HEK293 (cell line): ENCODE measurements at regions not wholly inside any gene's neighbourhood (a gene's known extent, or its start where the extent isn't known, plus 50 kb on each side); places are given as distances from the start of the nearest gene placed in this dataset.

Experiments
- CTCF ChIA-PET: fragments of 350-600 bp; formaldehyde crosslinking; extraction: SDS; loops from one replicate; lab custom pipeline; 2021; ENCODE audit warnings: antibody characterized with exemption; lab: Yijun Ruan, JAX
- POLR2A ChIA-PET: fragments of 300-600 bp; formaldehyde crosslinking; extraction: SDS; loops from one replicate; lab custom pipeline; 2020; ENCODE audit warnings: antibody characterized with exemption, inconsistent platforms; lab: Yijun Ruan, JAX
- H3K27ac ChIP-seq: fragments of 200-500 bp; sonication (Bioruptor generic); 2 replicates; pipeline ENCODE4 v1.5.1; 2014; ENCODE audit warnings: low read depth, low read length, control low read depth, inconsistent platforms; ENCODE audit errors: extremely low read depth
- H3K36me3 ChIP-seq, 2 experiments: fragments of 200-500 bp in 1 of 2; sonication (Bioruptor generic) in 1 of 2; 1 replicate in 1 of 2; 2 replicates in 1 of 2; pipeline ENCODE4 v1.5.1; 2014 to 2017; ENCODE audit warnings: inconsistent platforms in 2 of 2, low read length in 2 of 2; ENCODE audit not compliant: control insufficient read depth in 2 of 2, insufficient read depth in 1 of 2
- H3K4me1 ChIP-seq: fragments of 200-500 bp; sonication (Bioruptor generic); 2 replicates; pipeline ENCODE4 v1.5.1; 2014; ENCODE audit warnings: mild to moderate bottlenecking, low read length, inconsistent platforms; ENCODE audit not compliant: control insufficient read depth, insufficient read depth
- H3K4me3 ChIP-seq: 2 replicates; pipeline ENCODE4 v1.5.1; 2011; ENCODE audit warnings: low read depth, mild to moderate bottlenecking, control low read depth, low read length, moderate library complexity
- H3K9me3 ChIP-seq: fragments of 200-500 bp; sonication (Bioruptor generic); 2 replicates; pipeline ENCODE4 v1.5.1; 2014; ENCODE audit warnings: low read depth, low read length, inconsistent platforms; ENCODE audit not compliant: control insufficient read depth, insufficient read depth
- EGR2 ChIP-seq: fragments of 450-650 bp; formaldehyde crosslinking; IDR thresholded peaks from 2 replicates; pipeline ENCODE4 v1.5.1; 2016; ENCODE audit warnings: low read depth, missing biosample characterization, missing genetic modification characterization
- FEZF1 ChIP-seq: fragments of 450-650 bp; formaldehyde crosslinking; IDR thresholded peaks from 2 replicates; pipeline ENCODE4 v1.5.1; 2016; ENCODE audit warnings: missing biosample characterization, missing genetic modification characterization
- SALL2 ChIP-seq: fragments of 450-650 bp; formaldehyde crosslinking; IDR thresholded peaks from 2 replicates; pipeline ENCODE4 v1.5.0; 2017; ENCODE audit warnings: missing biosample characterization, mild to moderate bottlenecking, missing genetic modification characterization, borderline replicate concordance
- SP2 ChIP-seq: fragments of 450-650 bp; formaldehyde crosslinking; IDR thresholded peaks from 2 replicates; pipeline ENCODE4 v1.5.1; 2016; ENCODE audit warnings: missing biosample characterization, missing genetic modification characterization
- SP3 ChIP-seq: fragments of 450-650 bp; formaldehyde crosslinking; IDR thresholded peaks from 2 replicates; pipeline ENCODE4 v1.5.1; 2016; ENCODE audit warnings: missing biosample characterization, missing genetic modification characterization
- ZFP41 ChIP-seq: fragments of 450-650 bp; formaldehyde crosslinking; IDR thresholded peaks from 2 replicates; pipeline ENCODE4 v1.5.1; 2016; ENCODE audit warnings: missing biosample characterization, missing genetic modification characterization, borderline replicate concordance
- ZNF112 ChIP-seq: fragments of 450-650 bp; formaldehyde crosslinking; IDR thresholded peaks from 2 replicates; pipeline ENCODE4 v1.5.0; 2017; ENCODE audit warnings: missing biosample characterization, missing genetic modification characterization
- ZNF140 ChIP-seq: fragments of 450-650 bp; formaldehyde crosslinking; IDR thresholded peaks from 2 replicates; pipeline ENCODE4 v1.5.1; 2016; ENCODE audit warnings: missing biosample characterization, missing genetic modification characterization
- ZNF175 ChIP-seq: fragments of 450-650 bp; formaldehyde crosslinking; IDR thresholded peaks from 2 replicates; pipeline ENCODE4 v1.5.1; 2016; ENCODE audit warnings: missing biosample characterization, missing genetic modification characterization
- ZNF350 ChIP-seq: fragments of 450-650 bp; formaldehyde crosslinking; IDR thresholded peaks from 2 replicates; pipeline ENCODE4 v1.5.0; 2017; ENCODE audit warnings: missing biosample characterization, mild to moderate bottlenecking, missing genetic modification characterization
- ZNF354C ChIP-seq: fragments of 450-650 bp; formaldehyde crosslinking; IDR thresholded peaks from 2 replicates; pipeline ENCODE4 v1.5.1; 2016; ENCODE audit warnings: missing biosample characterization, missing genetic modification characterization, low read depth, borderline replicate concordance
- ZNF501 ChIP-seq: fragments of 450-650 bp; formaldehyde crosslinking; IDR thresholded peaks from 2 replicates; pipeline ENCODE4 v1.5.1; 2016; ENCODE audit warnings: missing biosample characterization, missing genetic modification characterization
- ZNF548 ChIP-seq: fragments of 450-650 bp; formaldehyde crosslinking; IDR thresholded peaks from 2 replicates; pipeline ENCODE4 v1.5.1; 2016; ENCODE audit warnings: missing biosample characterization, missing genetic modification characterization
- ZNF571 ChIP-seq: fragments of 450-650 bp; formaldehyde crosslinking; IDR thresholded peaks from 2 replicates; pipeline ENCODE4 v1.5.0; 2017; ENCODE audit warnings: missing biosample characterization, missing genetic modification characterization
- ZNF610 ChIP-seq: fragments of 450-650 bp; formaldehyde crosslinking; IDR thresholded peaks from 2 replicates; pipeline ENCODE4 v1.5.1; 2016; ENCODE audit warnings: missing biosample characterization, missing genetic modification characterization, borderline replicate concordance
- ZNF658 ChIP-seq: fragments of 450-650 bp; formaldehyde crosslinking; IDR thresholded peaks from 2 replicates; pipeline ENCODE4; 2016; ENCODE audit warnings: missing biosample characterization, missing genetic modification characterization
- ZNF76 ChIP-seq: fragments of 450-650 bp; formaldehyde crosslinking; IDR thresholded peaks from 2 replicates; pipeline ENCODE4; 2016; ENCODE audit warnings: low read depth, missing biosample characterization, missing genetic modification characterization, borderline replicate concordance
- TF ChIP-seq, protein P1 (sequence below): fragments of 450-650 bp; formaldehyde crosslinking; IDR thresholded peaks from 2 replicates; pipeline ENCODE4 v1.5.1; 2016; ENCODE audit warnings: missing biosample characterization, missing genetic modification characterization
- TF ChIP-seq, protein P2 (sequence below): fragments of 450-650 bp; formaldehyde crosslinking; IDR thresholded peaks from 2 replicates; pipeline ENCODE4 v1.5.1; 2016; ENCODE audit warnings: missing biosample characterization, missing genetic modification characterization, low read depth
- TF ChIP-seq, protein P3 (sequence below): fragments of 450-650 bp; IDR thresholded peaks from 2 replicates; pipeline ENCODE4 v1.5.1; 2018; ENCODE audit warnings: missing biosample characterization, mild to moderate bottlenecking, missing genetic modification characterization
- TF ChIP-seq, protein P4 (sequence below): fragments of 450-650 bp; formaldehyde crosslinking; IDR thresholded peaks from 2 replicates; pipeline ENCODE4 v1.5.1; 2016; ENCODE audit warnings: missing biosample characterization, missing genetic modification characterization
- TF ChIP-seq, protein P5 (sequence below): fragments of 450-650 bp; formaldehyde crosslinking; conservative IDR thresholded peaks from 2 replicates; pipeline ENCODE4 v1.5.1; 2016; ENCODE audit warnings: low read depth, missing biosample characterization, missing genetic modification characterization

DNA sequence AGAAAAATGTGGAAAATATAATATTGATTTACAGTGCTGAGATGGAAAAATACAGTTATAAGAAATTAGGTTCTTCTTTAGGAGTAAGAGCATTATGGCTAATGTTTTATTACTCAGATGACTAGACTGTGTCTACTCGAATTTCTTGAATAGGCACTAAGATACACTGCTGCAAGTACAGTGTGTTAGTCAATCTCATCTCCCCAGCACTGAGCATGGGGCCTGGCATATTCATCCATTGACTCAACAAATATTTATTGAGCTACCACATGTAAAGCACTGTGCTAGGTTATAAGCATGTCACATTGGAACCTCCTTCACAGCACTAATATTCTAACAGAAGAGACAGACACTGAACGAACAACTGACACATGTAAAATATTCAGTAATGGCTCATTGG, 242.5 kb upstream of the GPC6 start:
- TF ChIP-seq FEZF1 (tag by site-specific recombination) (no peak), SP2 (tag by site-specific recombination) (no peak), ZNF76 (no peak), ZNF175 (tag by site-specific recombination) (no peak), ZNF140 (tag by site-specific recombination) (no peak)
- TF ChIP-seq, protein P1, sequence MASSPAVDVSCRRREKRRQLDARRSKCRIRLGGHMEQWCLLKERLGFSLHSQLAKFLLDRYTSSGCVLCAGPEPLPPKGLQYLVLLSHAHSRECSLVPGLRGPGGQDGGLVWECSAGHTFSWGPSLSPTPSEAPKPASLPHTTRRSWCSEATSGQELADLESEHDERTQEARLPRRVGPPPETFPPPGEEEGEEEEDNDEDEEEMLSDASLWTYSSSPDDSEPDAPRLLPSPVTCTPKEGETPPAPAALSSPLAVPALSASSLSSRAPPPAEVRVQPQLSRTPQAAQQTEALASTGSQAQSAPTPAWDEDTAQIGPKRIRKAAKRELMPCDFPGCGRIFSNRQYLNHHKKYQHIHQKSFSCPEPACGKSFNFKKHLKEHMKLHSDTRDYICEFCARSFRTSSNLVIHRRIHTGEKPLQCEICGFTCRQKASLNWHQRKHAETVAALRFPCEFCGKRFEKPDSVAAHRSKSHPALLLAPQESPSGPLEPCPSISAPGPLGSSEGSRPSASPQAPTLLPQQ (tag by site-specific recombination), result no peak
- TF ChIP-seq, protein P2, sequence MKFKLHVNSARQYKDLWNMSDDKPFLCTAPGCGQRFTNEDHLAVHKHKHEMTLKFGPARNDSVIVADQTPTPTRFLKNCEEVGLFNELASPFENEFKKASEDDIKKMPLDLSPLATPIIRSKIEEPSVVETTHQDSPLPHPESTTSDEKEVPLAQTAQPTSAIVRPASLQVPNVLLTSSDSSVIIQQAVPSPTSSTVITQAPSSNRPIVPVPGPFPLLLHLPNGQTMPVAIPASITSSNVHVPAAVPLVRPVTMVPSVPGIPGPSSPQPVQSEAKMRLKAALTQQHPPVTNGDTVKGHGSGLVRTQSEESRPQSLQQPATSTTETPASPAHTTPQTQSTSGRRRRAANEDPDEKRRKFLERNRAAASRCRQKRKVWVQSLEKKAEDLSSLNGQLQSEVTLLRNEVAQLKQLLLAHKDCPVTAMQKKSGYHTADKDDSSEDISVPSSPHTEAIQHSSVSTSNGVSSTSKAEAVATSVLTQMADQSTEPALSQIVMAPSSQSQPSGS (tag by site-specific recombination), result no peak
- POLR2A ChIA-PET, result no interaction called here
- Histone ChIP-seq H3K36me3 (no peaks in the 10 kb centered on the region), H3K9me3 (no peaks in the 10 kb centered on the region), H3K4me3 (no peak overlapping the region), H3K27ac (no peak overlapping the region), H3K4me1 (no peaks in the 10 kb centered on the region)
- CTCF ChIA-PET, result no interaction called here

DNA sequence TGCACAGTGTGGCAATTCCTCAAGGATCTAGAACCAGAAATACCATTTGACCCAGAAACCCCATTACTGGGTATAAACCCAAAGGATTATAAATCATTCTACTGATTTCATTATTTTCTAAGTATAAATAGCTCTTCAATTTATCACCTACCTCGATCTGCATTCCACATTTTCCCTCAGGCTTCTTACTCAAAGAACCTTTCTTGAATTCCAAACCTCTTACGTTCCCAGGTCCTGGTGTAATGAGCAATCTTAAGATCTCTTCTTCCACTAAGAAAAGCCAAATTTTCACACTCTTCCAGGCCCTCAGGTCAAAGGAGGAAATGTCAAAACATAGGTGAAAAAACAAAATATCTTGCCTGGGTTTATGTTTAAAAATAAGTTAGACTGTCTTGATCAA, 237.3 kb upstream of the GPC6 start:
- Histone ChIP-seq H3K4me3 (no peak overlapping the region), H3K9me3 (no peaks in the 10 kb centered on the region), H3K27ac (no peak overlapping the region), H3K36me3 (no peaks in the 10 kb centered on the region), H3K4me1 (no peaks in the 10 kb centered on the region)
- ChIA-PET CTCF (interaction anchor here (0.6 kb wide), 1 partner anchor 72 kb away, joined by 3 read pairs; no protein-coding TSS in a partner anchor), POLR2A (no interaction called here)
- TF ChIP-seq ZFP41 (tag by site-specific recombination) (no peak), ZNF571 (no peak), ZNF610 (no peak)
- TF ChIP-seq, protein P3, sequence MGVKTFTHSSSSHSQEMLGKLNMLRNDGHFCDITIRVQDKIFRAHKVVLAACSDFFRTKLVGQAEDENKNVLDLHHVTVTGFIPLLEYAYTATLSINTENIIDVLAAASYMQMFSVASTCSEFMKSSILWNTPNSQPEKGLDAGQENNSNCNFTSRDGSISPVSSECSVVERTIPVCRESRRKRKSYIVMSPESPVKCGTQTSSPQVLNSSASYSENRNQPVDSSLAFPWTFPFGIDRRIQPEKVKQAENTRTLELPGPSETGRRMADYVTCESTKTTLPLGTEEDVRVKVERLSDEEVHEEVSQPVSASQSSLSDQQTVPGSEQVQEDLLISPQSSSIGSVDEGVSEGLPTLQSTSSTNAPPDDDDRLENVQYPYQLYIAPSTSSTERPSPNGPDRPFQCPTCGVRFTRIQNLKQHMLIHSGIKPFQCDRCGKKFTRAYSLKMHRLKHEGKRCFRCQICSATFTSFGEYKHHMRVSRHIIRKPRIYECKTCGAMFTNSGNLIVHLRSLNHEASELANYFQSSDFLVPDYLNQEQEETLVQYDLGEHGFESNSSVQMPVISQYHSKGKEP (tag by site-specific recombination), result no peak
- TF ChIP-seq, protein P4, sequence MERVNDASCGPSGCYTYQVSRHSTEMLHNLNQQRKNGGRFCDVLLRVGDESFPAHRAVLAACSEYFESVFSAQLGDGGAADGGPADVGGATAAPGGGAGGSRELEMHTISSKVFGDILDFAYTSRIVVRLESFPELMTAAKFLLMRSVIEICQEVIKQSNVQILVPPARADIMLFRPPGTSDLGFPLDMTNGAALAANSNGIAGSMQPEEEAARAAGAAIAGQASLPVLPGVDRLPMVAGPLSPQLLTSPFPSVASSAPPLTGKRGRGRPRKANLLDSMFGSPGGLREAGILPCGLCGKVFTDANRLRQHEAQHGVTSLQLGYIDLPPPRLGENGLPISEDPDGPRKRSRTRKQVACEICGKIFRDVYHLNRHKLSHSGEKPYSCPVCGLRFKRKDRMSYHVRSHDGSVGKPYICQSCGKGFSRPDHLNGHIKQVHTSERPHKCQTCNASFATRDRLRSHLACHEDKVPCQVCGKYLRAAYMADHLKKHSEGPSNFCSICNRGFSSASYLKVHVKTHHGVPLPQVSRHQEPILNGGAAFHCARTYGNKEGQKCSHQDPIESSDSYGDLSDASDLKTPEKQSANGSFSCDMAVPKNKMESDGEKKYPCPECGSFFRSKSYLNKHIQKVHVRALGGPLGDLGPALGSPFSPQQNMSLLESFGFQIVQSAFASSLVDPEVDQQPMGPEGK, result no peak
- TF ChIP-seq, all 188 proteins: peak for 0

DNA sequence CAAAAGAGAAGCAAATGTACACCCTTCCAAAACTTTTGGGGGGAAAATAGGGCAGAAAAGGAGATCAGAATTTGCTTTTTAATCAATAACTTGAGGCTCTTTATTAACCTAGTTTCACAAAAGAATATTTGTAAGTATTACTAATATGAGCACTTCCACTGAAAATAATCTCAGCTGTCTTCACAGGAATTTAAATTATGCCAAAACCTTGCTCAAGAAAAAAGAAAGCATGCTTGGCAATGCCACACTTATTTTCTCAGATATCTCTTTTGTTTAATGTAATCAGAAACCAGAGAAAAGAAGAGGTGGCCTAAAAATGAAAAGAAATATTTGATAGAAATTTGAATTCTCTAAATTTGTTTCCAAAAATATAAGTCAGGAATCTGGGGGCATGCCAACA, 234.9 kb upstream of the GPC6 start:
- Histone ChIP-seq H3K4me1 (no peaks in the 10 kb centered on the region), H3K27ac (no peak overlapping the region), H3K9me3 (no peaks in the 10 kb centered on the region), H3K36me3 (no peaks in the 10 kb centered on the region), H3K4me3 (no peak overlapping the region)
- ChIA-PET CTCF (no interaction called here), POLR2A (no interaction called here)
- no peak for TF ChIP-seq ZNF112 (tag by site-specific recombination)
- TF ChIP-seq SP3 (tag by site-specific recombination), result no peak
- TF ChIP-seq ZNF354C (tag by site-specific recombination), result no peak
- no peak for TF ChIP-seq ZNF501 (tag by site-specific recombination)
- no peak for TF ChIP-seq ZNF140 (tag by site-specific recombination)
- TF ChIP-seq ZNF350 (tag by site-specific recombination), result no peak
- TF ChIP-seq, protein P5, sequence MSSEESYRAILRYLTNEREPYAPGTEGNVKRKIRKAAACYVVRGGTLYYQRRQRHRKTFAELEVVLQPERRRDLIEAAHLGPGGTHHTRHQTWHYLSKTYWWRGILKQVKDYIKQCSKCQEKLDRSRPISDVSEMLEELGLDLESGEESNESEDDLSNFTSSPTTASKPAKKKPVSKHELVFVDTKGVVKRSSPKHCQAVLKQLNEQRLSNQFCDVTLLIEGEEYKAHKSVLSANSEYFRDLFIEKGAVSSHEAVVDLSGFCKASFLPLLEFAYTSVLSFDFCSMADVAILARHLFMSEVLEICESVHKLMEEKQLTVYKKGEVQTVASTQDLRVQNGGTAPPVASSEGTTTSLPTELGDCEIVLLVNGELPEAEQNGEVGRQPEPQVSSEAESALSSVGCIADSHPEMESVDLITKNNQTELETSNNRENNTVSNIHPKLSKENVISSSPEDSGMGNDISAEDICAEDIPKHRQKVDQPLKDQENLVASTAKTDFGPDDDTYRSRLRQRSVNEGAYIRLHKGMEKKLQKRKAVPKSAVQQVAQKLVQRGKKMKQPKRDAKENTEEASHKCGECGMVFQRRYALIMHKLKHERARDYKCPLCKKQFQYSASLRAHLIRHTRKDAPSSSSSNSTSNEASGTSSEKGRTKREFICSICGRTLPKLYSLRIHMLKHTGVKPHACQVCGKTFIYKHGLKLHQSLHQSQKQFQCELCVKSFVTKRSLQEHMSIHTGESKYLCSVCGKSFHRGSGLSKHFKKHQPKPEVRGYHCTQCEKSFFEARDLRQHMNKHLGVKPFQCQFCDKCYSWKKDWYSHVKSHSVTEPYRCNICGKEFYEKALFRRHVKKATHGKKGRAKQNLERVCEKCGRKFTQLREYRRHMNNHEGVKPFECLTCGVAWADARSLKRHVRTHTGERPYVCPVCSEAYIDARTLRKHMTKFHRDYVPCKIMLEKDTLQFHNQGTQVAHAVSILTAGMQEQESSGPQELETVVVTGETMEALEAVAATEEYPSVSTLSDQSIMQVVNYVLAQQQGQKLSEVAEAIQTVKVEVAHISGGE, result no peak
- no peak for TF ChIP-seq SALL2 (tag by site-specific recombination)
- no peak for TF ChIP-seq ZNF548 (tag by site-specific recombination)
- no peak for TF ChIP-seq ZFP41 (tag by site-specific recombination)
- no peak for TF ChIP-seq ZNF658 (tag by site-specific recombination)
- TF ChIP-seq EGR2, result no peak
